Stimulated activated CD4-positive, alpha-beta T cell treated with anti-CD3 and anti-CD28 coated beads, TNF-alpha, amount 100 ng/mL, for 1 hour (primary cell): ENCODE measurements at regions not wholly inside any gene's neighbourhood (a gene's known extent, or its start where the extent isn't known, plus 50 kb on each side); places are given as distances from the start of the nearest gene placed in this dataset.
A peak's percentile ranks its signal among the peaks of the same experiment; 100 is the strongest.

Source experiments
- DNase-seq, 3 donors: peaks; one replicate each; pipeline ENCODE4 v3.0.0-alpha.2; 2020; ENCODE audit warnings: low read depth in 3 of 3, low spot score in 1 of 3

DNA sequence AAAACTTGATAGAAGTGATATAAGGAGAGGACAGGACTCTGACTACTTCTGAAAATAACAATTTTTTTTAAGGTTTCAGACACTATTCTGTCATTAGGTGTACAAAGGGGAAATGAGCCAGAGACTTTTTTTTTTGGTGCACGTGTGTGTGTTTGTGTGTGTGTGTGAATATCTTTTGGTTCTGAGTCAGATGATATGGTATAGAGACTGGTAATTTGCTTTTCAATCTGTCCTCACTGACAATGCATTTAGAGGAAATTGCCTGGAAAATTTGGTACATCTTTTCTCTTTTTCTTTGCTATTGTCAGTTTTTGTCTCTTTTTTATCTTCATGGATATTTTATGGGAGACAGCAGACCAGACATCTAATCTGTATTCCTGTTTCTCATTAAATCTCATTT, 59.3 kb downstream of the DDIT4L start:
- DNase-seq: no peak

GRCh38 chr4:100130491-100130890, 59.8 kb downstream of the DDIT4L start:
- DNase-seq: no peak

GRCh38 chr4:100129774-100130173, 60.5 kb downstream of the DDIT4L start:
- no peak for DNase-seq

- no peak for DNase-seq
Observed at GRCh38 chr4:100128338-100128737, 61.9 kb downstream of the DDIT4L start.

DNA sequence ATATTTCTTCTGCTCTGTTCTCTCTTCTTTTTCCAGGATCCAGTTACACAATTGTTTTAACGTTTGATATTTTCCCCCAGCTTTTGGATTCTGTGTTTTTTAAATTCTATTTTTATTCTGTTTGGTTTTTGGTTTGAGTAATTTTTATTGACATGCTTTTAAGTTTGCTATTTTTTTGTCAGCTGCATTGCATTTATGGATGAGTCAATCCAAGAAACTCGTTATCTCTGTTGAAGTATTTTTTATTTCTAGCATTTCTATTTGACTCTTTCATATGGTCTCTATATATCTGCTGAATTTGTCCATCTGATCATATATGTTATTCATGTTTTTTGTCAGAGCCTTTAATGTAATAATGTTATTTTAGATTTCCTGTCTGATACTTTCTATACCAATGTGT, 65.6 kb downstream of the DDIT4L start:
- DNase-seq: no peak

DNA sequence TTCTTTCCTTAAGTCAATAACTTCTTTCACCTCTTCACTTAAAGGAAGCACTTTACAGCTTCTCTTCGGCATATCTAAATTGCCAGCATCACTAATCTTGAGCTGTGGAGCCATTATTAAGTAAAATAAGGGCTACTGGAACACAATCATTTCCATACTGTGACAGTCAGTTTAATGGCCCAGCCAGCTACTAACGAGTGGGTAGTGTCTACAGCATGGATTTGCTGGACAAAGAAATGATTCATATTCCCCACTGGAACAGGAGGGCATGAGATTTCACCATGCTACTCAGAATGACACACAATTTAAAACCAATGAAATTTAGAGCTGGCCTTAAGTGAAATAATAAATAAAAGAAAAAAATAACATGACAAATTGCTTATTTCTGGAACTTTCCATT, 72.1 kb downstream of the DDIT4L start:
- DNase-seq: no peak

- no peak for DNase-seq
Observed at GRCh38 chr4:100117750-100118149, 72.5 kb downstream of the DDIT4L start.

DNA sequence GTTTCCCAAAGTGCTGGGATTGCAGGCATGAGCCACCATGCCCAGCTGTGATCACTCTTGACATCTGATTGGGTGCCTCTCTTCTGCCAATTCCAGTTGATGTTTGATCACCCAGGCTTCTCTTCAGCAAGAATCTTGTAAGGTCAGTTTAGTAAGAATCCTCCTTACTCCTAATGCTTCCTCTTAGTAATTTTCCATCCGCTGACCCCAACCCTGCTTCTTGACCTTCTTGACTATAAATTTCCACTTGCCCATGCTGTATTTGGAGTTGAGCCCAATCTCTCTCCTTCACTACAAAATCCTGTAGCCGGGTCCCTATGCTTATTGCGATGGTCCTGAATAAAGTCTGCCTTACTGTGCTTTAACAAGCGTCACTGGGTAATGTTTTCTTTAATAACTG, 75.4 kb downstream of the DDIT4L start:
- DNase-seq: no peak

DNA sequence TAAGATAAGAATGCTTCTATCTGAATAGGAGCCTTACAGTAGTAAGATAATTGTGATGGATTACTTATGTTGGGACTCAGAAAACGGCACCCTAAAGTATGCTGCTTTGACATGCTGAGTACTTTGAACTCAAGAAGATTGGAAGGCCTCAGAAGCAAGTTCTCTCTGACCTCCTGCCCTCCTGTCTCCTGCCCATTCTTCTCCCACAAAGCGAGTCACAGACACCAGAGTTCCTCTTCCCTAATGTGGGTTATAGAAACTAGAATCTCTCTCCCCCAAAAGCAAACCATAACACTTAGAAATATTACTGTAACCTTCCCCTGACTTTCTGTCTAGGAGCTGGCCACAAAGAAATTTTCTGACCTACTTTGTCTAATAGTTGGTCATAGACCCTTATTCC, 76.5 kb downstream of the DDIT4L start:
- DNase-seq: no peak

GRCh38 chr4:100113096-100113495, 77.2 kb downstream of the DDIT4L start:
- no peak for DNase-seq

DNA sequence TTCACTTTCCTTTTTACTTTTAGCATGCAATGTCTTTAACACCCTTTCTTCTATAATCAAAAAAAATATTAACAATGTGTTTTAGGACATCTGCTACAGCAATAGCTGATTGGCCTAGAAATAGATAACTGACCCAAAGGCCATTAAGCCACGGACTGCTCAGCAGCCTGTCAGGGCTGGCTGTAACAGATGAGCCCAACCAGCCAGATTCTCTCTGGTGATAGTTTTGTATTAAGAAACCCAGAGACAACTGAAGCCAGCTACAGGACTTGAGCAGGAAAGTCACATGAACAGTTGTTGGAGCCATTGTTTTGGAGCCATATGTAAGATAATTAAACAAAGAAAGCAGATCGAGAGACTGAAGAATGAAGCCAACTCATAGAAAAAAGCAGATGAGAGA, 80.3 kb downstream of the DDIT4L start:
- DNase-seq: no peak

DNA sequence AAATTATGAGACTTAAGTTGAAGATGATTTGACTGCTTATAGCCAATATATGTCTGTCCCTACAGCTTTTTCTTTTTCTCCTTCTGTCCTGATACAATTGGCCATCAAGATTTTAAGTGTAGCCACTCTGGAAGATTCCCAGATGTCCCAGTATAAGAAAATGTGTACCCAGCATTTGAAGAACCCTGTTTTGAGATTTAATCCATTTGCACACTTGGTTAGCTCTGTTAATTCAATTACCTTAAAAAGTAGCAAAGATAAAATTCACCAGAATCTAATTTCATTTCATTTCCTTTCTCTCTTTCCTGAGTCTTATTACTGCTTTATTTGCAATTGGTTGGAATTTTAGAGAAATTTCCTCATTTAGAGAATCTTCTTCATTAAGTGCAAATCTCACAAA, 81.4 kb downstream of the DDIT4L start:
- DNase-seq: no peak

- no peak for DNase-seq
Observed at GRCh38 chr4:100106982-100107381, 83.3 kb downstream of the DDIT4L start.

DNA sequence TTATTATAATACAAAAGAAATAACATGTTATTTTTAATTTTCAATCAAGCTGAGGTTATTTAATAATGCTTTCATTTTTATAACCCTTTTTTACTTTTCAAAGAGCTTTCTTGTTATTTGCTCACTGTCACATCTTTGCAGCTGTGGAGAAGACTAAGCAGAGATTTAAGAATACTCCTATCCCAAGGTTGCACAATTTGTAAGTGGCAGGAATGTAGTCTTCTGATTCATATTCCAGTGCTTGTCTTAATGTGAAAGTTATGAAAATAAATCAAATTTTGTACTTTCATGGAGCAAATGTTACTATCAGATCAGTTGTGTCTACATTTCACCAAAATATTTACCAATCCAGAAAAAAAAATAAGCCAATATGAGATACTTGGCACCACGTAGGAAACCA, 86.6 kb downstream of the DDIT4L start:
- DNase-seq: no peak

GRCh38 chr4:100100985-100101384, 89.3 kb downstream of the DDIT4L start:
- no peak for DNase-seq

- no peak for DNase-seq
Observed at GRCh38 chr4:100099746-100100145, 90.5 kb downstream of the DDIT4L start.

DNA sequence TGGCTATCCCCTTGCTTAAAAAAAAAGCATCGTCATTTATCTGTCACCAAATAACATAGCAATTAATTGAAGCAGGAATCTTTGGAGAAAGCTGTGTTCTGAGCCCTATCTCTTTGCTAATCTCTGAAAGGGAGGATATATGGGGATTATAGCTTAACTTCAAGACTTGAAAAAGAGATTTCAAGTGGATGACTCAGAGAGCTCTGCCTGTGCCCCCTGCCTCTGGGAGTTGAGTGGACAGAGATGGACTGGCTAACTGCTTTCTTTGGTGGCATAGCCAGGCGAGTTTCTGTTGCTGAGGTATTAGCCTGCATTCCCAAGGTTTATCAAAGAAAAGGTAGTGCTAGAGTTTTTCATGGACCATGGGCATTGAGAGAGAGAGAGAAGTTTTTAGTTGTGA, 91.6 kb downstream of the DDIT4L start:
- no peak for DNase-seq

GRCh38 chr4:100098011-100098545, 92.2 kb downstream of the DDIT4L start:
- DNase-seq: no peak

- DNase-seq: peak in 2 of 3 donors; percentile 14 to 21
Observed at GRCh38 chr4:100095729-100096595, 94.3 kb downstream of the DDIT4L start.

DNA sequence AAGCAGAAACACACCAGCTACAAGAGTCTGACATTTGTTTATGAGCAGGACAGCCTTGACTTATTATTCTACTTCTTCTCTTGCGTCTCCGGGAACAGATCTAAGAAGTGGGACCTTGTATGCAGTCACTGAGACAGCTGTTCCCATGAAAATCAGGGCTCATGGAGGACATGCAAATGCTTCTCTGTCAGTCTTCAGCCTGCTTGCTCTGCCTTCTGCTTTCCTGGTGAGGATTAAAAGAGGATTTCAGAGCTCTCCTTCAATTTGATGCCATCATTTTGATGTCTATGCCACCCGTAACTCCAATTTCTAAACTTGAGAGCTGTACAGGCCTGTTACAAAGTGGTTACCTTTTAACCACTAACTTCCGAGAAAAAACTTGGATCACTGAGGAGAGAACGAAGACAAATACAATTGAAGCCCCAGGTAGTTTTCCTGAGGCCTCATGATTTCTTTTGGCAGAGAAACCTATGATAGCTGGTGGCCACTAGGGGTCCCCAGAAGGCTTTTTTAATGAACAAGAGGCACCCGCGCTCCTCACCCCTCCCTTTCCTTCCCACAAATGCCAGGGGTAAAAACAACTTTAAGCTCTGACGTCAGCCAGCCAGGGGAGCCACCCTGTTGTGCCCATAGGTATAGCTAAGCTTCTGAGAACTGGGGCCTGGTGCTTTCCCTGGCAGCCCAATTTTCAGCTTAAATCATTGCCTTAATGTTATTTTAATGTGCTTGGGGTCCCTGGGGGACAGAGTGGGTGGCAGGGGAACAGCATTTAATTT, 97.0 kb downstream of the DDIT4L start:
- peak; percentile 51 to 75 (median 70) for DNase-seq

GRCh38 chr4:100087743-100088142, 102.5 kb downstream of the DDIT4L start:
- no peak for DNase-seq

- no peak for DNase-seq
Observed at GRCh38 chr4:100086766-100087431, 103.4 kb downstream of the DDIT4L start.
